GM21825 (cell line): ENCODE measurements at regions not wholly inside any gene's neighbourhood (a gene's known extent, or its start where the extent isn't known, plus 50 kb on each side); places are given as distances from the start of the nearest gene placed in this dataset.
"Not testable (repeated sequence)": the region's sequence is repeated elsewhere in the genome, so short reads cannot be mapped to it uniquely, and the experiment has no call there.

Source experiments
- ATAC-seq: cut with Tn5 transposase; IDR thresholded peaks from one replicate; pipeline ENCODE4 v1.9.1; 2021; ENCODE audit warnings: mild to moderate bottlenecking, moderate library complexity; ENCODE audit not compliant: unreplicated experiment

DNA sequence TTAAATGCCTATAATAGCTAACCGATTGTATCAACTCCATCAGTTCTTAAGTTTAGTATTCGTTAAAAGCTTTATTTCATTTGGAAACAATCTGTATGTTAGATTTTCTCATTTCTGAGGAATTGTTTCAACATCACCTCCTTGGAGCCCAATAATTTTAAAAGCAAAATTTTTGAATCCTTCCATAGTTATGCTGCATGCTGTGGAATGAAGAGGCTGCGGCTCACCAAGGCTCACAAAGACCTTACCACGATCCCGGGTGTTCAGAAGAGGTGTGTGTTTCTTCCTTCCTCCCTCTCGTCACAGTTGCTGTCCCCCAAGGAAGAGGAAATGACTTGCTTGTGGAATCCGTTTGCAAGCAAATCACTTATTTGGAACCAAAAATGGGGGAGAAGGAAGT, 143.8 kb downstream of the FGF1 start:
- ATAC-seq: no peak

DNA sequence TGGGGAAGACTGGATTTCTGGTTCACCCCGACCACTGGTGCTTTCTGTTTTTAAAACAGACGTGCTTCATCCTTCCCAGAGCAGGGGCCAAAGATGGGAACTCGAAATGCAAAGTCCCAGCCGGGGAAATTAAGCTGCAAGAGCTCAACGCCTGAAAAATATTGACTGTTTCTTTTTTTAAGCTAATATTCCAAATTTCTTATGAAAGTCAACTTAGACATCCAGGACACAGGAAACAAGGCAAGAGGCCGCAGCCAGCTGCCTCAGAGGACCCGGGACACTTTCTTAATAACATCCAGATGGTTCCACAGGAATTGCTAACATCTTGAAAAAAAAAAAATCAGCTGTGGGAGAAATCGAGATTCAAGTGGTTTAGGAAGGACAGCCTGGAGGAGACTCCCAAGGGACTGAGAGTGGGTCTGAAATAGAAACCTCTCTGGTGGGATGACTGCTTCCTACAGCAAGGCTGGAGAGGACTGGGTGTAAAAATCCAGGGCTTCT, 144.9 kb downstream of the FGF1 start:
- no peak for ATAC-seq

DNA sequence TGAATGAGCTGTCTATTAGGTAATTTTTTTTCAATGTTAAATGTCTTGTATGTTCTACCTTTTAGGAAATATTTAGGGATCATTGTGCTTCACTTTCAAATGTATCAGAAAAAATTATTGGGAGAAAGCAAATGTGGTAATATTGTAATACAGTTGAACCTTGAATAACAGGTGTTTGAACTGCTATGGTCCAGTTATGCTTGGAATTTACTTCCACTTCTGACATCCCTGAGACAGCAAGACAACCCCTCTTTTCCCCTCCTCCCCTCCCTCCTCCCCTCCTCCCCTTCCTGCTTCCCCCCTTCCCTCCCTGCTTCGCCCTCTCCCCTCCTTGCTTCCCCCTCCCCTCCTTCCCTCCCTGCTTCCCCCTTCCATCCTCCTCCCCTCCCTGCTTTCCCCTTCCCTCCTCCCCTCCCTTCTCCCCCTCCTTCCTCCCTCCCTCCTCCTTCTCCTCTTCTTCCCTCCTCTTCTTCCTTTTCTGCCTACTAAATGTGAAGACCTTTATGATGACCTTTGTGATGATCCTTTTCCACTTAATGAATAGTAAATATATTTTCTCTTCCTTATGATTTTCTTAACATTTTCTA, 146.6 kb downstream of the FGF1 start:
- ATAC-seq: no peak

DNA sequence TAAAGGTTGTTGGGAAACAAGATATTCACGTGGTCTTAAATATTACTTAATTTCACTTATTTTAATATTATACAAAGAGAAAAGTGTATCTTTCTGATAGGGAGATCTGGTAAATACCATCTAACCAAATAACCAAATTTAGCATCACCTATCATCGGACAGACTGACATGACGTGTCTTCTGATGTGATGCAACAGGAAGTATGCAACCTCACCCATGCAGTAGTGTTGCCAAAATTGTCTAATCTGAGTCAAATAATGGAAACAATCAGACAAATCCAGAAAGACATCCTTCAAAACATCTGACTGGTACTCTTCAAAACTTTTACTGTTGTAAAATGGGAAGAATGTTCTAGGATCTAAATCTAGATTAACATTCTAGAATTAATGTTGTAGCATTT, 148.0 kb downstream of the FGF1 start:
- no peak for ATAC-seq

DNA sequence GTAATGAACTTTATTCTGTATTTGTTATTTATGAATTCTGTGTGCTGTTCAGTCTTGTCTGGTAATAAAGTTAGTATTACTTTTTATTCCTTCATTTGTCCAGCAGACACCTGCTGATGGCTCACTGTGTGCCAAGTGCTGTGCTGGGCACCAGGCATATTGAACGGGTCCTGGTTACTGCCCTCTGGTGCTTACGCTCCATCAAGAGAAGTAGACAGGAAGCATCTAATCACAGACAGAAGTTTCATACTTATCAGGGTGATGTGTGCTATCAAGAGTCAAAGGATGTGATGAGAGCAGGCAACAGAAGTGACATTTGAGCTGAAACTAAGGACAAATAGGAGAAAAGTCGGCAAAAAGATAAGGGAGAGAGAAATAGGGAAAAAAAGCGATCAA, 153.1 kb downstream of the FGF1 start:
- no peak for ATAC-seq

DNA sequence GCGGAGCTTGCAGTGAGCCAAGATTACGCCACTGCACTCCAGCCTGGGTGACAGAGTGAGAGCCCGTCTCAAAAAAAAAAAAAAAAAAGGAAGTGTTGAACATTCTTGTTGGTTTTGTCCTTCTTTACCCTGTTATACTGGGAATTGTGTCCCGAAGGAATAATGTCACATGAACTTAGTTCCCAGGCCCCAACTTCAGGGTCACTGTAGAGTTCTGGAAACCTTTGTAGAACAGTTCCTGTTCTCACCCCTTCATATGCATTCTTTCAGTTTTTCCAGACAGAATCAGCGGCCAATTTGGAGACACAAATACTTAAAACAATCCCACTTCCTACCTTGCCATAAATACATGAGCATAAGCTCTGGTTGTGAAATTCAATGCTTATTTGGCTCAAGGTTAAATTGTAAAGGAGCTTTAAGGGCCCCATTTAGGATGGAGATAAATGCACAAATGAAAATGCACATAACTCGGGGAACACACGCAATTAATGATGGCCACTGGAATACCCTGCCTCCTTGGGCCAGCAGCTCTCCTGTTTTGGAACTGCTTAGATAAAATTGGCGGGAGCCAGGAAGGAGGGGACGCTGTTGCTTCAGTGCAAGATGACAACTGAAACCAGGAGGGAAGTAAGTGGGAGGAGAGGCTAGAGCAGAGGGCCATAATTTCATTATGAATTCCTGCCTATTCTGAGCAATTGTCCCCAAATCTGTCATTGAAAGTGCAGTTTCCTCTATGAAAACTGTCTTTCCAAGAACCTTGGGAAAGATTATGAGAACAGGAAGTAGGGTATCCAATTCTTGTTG, 153.7 kb downstream of the FGF1 start:
- no peak for ATAC-seq

DNA sequence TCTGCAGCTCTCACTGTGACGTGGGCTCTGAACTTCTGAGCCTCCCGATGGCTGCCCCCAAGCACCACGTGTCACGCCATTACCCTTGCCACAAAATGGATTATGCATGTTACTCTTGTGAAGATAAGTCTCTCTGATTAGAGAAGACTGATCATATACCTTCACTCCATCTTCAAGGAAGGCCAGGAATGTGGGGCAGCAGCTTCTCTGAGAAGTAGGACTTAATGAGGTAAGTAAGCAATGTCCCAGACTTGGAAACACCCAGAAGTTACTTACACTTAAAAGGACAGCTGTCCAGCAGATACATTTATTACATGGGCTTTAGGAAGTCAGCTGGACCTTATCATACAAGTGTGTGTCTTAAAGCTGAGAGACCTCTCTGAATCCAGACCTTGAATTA, 155.0 kb downstream of the FGF1 start:
- no peak for ATAC-seq

DNA sequence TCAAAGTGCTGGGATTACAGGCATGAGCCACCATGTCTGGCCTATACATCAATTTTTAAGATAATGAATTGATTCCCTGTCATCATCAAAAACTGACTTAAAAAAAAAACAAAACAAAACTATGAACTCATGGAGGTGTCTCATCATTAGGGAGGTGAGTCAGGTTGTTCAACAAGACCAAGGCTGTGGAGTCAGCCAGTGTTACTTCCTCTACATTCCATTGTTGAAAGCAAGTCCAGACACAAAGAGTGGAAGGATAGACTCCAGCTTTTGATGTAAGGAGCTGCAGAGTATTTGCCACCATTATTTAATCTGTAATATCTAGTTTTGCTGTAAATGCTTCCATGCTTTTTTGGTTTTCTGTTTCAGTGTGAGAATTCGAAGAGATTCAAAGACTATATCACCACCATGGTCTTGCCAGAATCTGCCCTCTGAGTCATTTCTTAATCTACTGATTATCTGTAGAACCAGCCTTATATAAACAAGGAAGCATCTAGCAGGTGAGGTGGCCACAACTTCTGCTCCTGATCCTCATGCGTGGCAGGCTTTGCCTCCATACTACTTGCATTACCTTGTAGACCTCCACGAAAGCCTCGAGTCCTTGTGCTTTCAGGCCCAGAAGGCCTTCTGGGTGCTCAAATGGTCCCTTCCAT, 156.1 kb downstream of the FGF1 start:
- ATAC-seq: no peak

DNA sequence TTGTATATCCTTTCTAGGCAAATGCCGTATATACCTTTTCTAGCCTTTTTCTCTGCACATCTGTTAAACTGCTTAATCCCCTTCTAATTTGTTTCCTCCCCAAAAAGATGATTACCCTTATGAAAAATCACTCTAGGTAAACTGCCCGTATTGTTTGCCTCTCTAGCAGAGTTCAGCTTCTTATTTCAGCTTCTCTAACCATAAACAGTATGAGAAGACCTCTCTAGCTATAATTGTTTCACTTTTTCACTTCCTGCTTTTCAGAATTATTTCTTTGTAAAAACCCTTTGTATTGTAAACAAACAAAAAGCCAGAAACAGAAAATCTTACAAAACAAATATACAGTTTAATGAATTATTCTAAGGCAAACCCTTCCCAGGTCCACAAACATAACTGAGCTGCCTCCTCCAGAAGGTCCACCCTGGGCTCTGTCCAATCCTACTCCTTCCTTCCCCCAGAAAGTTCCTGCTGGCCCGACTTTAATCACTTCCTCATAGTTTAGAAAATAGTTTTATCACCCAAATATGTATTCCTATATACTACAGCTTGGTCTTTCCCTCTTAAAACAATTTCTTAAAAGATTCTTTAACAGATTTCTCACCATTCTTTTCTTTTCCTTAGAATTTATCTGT, 158.1 kb downstream of the FGF1 start:
- ATAC-seq: no peak

DNA sequence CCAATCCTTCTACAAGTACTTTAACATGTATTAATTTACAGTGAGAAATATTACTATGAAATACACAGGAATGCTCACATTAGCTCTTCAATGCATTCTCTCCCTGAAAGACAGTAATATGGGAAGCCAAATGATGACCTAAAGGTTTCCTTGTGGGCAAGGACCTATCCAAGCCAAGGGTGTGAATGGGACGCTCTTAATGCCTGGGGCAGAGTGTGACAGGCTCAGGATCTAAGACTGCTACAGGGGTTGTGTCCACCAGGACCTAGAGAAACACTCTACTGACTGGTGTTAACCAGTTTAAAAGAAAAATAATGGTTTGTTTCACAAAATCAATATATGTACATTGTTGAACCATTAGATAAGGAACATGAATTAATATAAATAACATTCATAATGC, 158.7 kb downstream of the FGF1 start:
- no peak for ATAC-seq

DNA sequence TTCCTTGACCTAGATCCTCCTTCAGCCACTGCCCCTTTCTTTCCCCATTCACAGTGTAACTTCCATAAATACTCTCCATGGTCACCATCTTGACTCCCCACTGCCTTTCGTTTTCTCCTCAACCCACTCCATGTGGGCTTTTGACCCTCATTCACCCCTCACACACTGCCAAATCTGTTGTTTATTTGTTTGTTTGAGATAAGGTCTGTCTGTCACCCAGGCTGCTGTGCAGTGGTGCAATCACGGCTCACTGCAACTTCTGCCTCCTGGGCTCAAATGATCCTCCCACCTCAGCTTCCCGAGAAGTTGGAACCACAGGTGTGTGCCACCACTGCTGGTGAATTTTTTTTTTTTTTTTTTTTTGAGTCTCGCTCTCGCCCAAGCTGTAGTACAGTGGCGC, 162.9 kb downstream of the FGF1 start:
- ATAC-seq: no peak

DNA sequence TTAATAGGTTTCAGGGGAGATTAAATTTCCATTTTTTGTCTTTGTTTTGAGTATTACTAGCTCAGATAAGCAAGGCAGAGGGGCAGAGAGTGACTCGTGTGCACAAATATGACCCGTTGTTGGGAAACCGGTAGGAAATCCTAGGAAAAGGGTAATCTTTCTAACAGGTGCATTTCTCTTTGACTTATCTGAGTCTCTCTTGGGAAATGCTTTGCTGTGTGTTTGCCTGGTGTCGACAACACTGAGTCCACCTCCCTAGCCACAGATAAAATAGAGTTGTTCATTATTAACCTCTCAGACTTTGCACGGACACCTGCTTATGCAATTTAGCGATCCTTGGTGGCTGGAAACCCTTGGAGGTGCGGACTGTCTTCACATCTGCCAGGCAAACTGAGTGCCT, 164.2 kb downstream of the FGF1 start:
- no peak for ATAC-seq

DNA sequence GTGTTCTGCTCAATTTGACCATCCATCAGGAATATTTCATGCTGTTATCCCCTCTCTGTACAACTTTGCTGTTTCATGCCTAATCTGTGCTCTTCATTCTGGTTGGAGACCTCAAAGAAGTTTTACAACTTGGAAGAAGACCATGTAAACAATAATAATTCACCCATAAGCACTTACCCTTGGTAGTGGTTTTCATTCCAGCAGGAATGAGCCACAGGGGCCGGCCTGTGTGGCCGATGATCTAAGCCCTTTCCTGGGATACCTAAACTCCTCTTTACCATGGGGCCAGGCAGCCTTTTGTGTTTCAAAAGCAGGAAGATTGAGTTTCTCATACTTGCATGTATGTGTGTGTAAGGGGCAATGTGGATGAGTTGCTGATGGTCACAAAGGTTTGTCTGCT, 165.0 kb downstream of the FGF1 start:
- no peak for ATAC-seq

DNA sequence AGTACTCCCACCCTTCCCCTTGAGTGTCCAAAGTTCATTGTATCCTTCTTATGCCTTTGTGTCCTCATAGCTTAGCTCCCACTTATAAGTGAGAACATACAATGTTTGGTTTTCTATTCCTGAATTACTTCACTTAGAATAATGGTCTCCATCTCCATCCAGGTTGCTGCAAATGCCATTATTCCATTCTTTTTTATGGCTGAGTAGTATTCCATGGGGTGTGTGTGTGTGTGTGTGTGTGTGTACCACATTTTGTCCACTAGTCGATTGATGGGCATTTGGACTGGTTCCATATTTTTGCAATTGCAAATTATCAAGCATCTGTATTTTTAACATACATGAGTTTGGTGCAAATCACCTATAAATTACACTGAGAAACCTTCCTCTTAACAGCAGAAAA, 166.0 kb downstream of the FGF1 start:
- not testable (repeated sequence) for ATAC-seq

DNA sequence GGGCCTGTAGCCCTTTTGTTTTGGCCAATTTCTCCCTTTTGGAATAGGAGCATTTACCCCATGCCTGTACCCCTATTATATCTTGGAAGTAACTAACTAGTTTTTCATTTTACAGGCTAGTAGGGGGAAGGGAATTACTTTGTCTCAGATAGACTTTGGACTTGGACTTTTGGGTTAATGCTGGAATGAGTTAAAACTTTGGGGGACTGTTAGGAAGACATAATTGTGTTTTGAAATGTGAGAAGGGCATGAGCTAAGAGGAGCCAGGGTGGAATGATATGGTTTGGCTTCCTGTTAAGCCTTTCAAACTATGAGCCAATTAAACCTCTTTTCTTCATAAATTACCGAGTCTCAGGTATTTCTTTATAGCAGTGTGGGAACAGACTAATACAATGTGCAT, 168.1 kb downstream of the FGF1 start:
- no peak for ATAC-seq

DNA sequence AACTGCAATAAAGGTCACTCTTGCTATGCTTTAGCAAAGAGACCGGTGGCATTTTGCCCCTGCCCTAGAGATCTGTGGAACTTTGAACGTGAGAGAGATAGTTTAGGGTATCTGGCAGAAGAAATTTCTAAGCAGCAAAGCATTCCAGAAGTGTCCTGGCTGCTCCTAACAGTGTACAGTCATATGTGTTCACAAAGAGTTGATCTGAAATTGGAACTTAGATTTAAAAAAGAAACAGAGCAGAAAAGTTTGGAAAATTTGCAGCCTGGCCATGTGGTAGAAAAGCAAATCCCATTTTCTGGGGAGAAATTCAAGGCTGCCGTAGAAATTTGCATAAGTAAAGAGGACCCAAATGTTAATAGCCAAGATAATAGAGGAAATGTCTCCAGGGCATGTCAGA, 169.2 kb downstream of the FGF1 start:
- no peak for ATAC-seq

DNA sequence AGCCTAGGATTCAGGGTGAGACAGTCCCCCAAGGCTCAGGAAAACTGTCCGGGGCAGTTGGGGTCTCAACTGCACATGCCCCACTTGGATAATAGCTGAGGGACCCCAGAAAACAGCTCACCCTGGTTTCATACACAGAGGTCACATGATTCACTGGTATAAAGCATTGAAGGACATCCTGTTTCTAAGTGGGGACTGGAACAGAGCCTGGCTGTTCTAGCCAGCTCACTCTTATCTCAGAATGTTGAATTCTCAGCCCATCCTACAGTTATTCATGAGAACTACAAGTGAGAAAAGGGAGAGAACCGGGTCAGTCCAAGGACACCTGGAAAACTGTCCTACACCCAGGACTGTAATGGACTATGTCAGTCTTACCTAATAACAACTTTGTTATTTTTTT, 170.9 kb downstream of the FGF1 start:
- ATAC-seq: no peak

DNA sequence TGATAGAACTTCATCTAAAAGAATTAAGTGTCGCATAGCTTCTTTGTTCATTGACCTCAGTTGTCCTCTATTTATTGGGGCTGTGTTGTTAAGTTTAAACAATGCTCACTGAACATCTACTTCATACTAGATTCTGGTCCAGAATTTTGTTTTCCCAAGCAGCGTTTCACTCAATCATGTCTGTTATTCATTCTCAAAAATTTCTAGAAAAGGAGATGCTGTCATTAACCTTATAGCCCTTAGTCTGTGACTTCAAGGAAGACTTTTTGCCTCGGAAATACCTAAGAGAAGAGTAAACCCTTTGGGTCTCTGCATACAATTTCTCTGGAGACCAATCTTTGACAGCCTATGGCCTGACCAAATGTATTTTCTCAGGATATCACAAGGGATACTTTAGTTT, 171.7 kb downstream of the FGF1 start:
- ATAC-seq: no peak

DNA sequence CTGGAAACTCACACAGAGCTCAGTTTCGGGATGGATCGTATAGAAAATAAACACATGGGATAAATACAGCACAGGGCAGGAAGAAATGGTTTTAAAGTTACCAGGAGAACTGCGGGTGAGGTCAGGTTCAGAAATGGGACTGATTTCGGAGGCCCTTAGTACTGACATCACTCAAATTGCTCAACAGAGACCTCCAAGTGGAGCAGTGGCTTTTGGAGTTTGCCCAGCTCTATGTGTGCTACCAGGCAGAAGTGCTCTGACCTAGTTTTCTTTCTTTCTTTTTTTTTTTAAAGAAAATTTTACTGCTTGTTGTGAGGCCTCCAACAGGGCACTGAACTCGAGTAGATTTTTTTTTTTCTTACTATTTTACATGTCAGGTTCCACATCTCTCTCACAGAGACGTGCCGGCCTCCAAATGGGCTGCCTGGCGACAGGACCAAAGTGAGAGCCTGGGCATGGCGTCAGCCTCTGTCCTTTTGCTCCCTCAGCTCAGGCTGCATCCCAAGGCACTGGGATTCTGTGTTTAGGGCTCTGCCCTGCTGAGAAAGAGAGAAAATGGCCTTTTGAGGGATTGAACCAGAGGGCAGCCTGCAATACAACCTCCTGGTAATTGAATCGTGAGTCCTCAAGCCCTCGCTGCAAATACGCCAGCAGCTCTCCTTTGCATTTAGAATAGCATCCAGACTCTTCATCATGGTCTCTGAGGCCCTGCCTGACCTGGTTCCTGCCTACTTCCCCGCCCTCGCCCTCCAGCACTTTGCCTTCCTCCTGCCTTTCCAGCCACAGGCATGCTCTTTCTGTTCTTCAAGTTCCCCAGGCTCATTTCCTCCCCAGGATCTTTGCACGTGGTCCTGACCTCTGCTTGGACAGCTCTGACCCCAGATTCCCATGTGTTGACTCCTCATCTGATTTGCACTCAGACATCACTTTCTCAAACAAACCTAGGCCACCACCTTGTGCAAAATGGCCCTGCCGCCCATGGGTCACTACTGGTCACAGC, 173.5 kb downstream of the FGF1 start:
- ATAC-seq: no peak

DNA sequence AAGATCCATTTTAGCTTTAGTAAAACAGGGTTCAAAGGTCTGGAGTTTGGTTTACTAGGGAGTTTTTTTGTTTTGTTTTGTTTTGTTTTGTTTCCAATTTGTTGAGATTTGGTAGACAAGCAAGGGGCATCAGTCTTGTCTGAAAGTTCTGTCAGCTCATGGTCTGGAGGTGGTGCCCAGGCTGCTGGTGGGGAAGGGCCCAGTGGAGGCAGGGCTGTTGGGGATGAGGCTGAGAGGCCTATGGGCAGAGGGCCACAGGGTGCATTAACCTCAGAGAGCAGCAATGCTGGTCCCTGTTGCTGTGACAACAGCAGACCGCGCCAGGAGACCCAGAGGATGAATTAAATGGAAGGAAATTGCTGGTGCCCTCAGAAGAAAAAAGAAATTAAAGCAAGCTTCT, 174.5 kb downstream of the FGF1 start:
- ATAC-seq: no peak

DNA sequence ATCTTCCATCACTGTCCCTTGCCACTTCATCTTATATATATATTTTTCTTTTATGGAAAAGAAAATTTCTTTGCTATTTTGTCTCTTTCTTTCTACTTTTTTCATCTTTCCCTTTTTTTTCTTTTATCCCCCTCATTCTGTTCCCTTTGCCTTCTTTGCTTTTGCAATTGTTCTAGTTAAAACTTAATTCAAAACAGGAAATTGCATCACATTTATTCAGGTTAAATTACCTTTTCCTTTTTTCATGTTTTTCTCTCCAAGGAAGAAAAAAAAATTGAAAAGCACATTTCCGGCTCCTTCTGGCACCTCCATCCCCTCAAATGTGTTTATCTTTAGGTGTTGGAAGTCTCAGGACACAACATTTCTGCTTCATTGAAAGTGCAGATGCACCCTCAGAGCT, 176.9 kb downstream of the FGF1 start:
- ATAC-seq: no peak
